IPS DF 6.9 (cell line): ENCODE measurements at regions not wholly inside any gene's neighbourhood (a gene's known extent, or its start where the extent isn't known, plus 50 kb on each side); places are given as distances from the start of the nearest gene placed in this dataset.

Source experiments
- DNase-seq: peaks from one replicate; pipeline ENCODE4 v3.0.0-alpha.2; 2013; ENCODE audit warnings: low read depth, low spot score
- H3K27ac ChIP-seq: one replicate; pipeline ENCODE4 v1.5.1; 2013; ENCODE audit warnings: low read length, control low read depth
- H3K27me3 ChIP-seq: 2 replicates; pipeline ENCODE4 v1.6.1; 2013; ENCODE audit warnings: mild to moderate bottlenecking, low read length; ENCODE audit not compliant: control insufficient read depth, insufficient read depth
- H3K36me3 ChIP-seq: 2 replicates; pipeline ENCODE4 v1.6.1; 2013; ENCODE audit warnings: low read length; ENCODE audit not compliant: control insufficient read depth, insufficient read depth
- H3K4me1 ChIP-seq: 2 replicates; pipeline ENCODE4 v1.6.1; 2013; ENCODE audit warnings: low read length; ENCODE audit not compliant: control insufficient read depth, insufficient read depth
- H3K4me3 ChIP-seq: 2 replicates; pipeline ENCODE4 v1.5.1; 2013; ENCODE audit warnings: mild to moderate bottlenecking, low read length
- H3K9me3 ChIP-seq: 2 replicates; pipeline ENCODE4 v1.6.1; 2013; ENCODE audit warnings: low read length, inconsistent platforms; ENCODE audit not compliant: control insufficient read depth, insufficient read depth
- WGBS: extraction: QIAGEN DNeasy Blood & Tissue Kit; methylation state at CpG from one replicate; pipeline ENCODE4 v1.1.7; 2013; ENCODE audit warnings: mixed read lengths, missing lambda C conversion rate; ENCODE audit not compliant: insufficient read length, insufficient coverage; 5-methylcytosine and 5-hydroxymethylcytosine counted together

DNA sequence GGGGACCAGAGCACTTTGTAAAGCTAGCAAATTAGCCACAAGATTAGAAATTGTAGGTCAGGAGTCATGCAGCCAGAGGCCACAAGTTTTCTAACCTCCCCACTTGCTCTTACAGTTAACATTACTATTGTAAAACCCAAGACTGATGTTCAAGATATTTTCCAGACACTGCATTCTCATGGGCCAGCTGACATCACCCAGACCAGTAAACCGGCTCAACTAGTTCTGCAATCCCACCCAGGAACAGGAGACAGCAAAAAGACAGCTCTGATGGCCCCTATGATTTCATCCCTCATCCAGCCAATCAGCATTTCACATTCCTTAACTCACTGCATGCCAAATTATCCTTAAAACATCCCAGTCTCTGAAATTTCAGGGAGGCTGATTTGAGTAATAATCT is 178.5 kb downstream of the PRR20E start:
- Histone ChIP-seq H3K27ac (no peak overlapping the region), H3K9me3 (no peaks in the 10 kb centered on the region), H3K36me3 (no peaks in the 10 kb centered on the region), H3K4me3 (no peak overlapping the region), H3K4me1 (no peaks in the 10 kb centered on the region), H3K27me3 (no peaks in the 10 kb centered on the region)
- WGBS: no CpG with 5 or more reads among the region's 1 CpG
- no peak for DNase-seq

DNA sequence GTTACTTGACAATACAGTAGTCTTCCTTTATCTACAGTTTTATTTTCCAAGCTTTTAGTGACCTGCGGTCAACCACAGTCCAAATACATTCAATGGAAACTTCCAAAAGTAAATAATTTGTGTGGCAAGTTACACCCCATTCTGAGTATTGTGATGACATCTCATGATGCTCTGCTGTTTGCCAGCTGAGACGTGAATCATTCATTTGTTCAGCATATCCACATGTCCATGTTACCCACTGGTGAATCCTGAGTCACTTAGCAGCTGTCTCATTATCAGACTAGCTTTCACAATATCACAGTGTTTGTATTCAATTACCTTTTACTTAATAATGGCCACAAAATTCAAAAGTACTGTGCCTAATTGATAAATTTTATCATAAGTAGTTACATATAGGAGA is 179.8 kb downstream of the PRR20E start:
- no peak for DNase-seq
- H3K27ac ChIP-seq: no peak overlapping the region
- H3K27me3 ChIP-seq: no peaks in the 10 kb centered on the region
- H3K36me3 ChIP-seq: no peaks in the 10 kb centered on the region
- no peaks in the 10 kb centered on the region for H3K4me1 ChIP-seq
- H3K4me3 ChIP-seq: no peak overlapping the region
- no peaks in the 10 kb centered on the region for H3K9me3 ChIP-seq
- WGBS: no CpG with 5 or more reads among the region's 2 CpGs

DNA sequence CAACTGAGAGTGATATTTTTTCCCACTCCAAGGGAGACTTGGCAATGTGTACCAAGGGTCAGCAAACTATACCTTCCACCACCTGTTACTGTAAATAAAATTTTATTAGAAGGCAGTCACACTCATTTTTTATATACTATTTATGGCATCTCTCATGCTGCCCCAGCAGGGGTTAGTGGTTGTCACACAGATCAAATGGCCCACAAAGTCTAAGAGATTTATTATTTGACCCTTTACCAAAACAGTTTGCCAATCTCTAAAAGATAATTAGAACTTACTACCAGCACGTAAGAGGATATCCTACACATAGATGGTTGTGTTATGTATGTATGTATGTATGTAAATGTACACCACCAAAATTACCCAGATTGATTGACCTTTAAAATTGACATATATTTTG is 185.1 kb downstream of the PRR20E start:
- no peaks in the 10 kb centered on the region for H3K4me1 ChIP-seq
- no CpG with 5 or more reads among the region's 1 CpG for WGBS
- H3K27me3 ChIP-seq: no peaks in the 10 kb centered on the region
- H3K4me3 ChIP-seq: no peak overlapping the region
- no peaks in the 10 kb centered on the region for H3K9me3 ChIP-seq
- no peaks in the 10 kb centered on the region for H3K36me3 ChIP-seq
- no peak overlapping the region for H3K27ac ChIP-seq
- no peak for DNase-seq

GRCh38 chr13:57353831-57354230 is 186.8 kb downstream of the PRR20E start:
- Histone ChIP-seq H3K4me3 (no peak overlapping the region), H3K9me3 (no peaks in the 10 kb centered on the region), H3K4me1 (no peaks in the 10 kb centered on the region), H3K36me3 (no peaks in the 10 kb centered on the region), H3K27ac (no peak overlapping the region), H3K27me3 (no peaks in the 10 kb centered on the region)
- DNase-seq: no peak
- no CpG with 5 or more reads among the region's 3 CpGs for WGBS

- H3K27ac ChIP-seq: no peak overlapping the region
- WGBS: no CpG with 5 or more reads among the region's 2 CpGs
These were observed 208.9 kb downstream of the PRR20E start for GRCh38 chr13:57375876-57376275.

DNA sequence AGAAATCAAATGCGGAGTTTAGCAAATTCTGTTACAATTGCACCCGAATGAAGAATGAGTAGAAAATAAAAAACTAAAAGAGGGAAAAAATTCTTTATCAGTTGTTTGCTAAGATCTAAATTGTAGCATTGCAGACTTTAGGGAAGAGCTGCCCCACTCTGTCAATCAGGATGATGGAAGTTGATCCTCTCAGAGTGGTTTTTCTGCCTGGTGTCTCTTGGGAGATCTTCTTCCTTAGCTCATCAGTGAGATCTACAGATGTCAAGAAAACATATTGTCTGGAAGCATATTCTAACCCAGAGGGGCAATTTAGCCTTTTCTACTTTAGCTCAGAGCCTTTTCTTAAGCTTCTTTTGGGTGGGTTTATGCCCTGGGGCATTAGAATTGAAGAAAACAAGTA is 223.2 kb upstream of the PCDH17 start:
- H3K4me3 ChIP-seq: no peak overlapping the region
- no peaks in the 10 kb centered on the region for H3K27me3 ChIP-seq
- no CpG with 5 or more reads among the region's 2 CpGs for WGBS
- DNase-seq: no peak
- no peak overlapping the region for H3K27ac ChIP-seq
- no peaks in the 10 kb centered on the region for H3K9me3 ChIP-seq
- no peaks in the 10 kb centered on the region for H3K4me1 ChIP-seq
- no peaks in the 10 kb centered on the region for H3K36me3 ChIP-seq

More at GRCh38 chr13:57375876-57376275, 208.9 kb downstream of the PRR20E start:
- no peaks in the 10 kb centered on the region for H3K36me3 ChIP-seq
- no peaks in the 10 kb centered on the region for H3K9me3 ChIP-seq
- no peak for DNase-seq
- no peaks in the 10 kb centered on the region for H3K4me1 ChIP-seq
- H3K27me3 ChIP-seq: no peaks in the 10 kb centered on the region
- no peak overlapping the region for H3K4me3 ChIP-seq

DNA sequence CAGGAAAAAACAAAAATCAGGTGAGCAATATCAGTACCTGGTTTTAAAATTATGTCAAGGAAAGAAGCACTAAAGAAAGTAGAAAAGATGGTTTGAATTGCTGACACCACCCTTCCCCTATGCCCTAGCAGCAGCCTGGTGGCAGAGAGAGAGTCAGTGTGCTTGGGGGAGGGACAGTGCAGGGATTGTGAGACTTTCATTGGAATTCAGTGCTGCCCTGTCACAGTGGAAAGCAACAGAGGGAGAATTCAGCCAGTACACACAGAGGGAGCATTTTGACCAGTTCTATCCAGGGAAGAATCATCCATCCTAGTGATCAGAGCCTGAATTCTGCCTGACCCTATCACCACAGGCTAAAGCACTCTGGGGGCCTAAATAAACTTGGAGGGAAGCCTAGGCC is 222.4 kb upstream of the PCDH17 start:
- Histone ChIP-seq H3K9me3 (no peaks in the 10 kb centered on the region), H3K36me3 (no peaks in the 10 kb centered on the region), H3K4me3 (no peak overlapping the region), H3K4me1 (no peaks in the 10 kb centered on the region), H3K27ac (no peak overlapping the region), H3K27me3 (no peaks in the 10 kb centered on the region)
- DNase-seq: peak; percentile 9

DNA sequence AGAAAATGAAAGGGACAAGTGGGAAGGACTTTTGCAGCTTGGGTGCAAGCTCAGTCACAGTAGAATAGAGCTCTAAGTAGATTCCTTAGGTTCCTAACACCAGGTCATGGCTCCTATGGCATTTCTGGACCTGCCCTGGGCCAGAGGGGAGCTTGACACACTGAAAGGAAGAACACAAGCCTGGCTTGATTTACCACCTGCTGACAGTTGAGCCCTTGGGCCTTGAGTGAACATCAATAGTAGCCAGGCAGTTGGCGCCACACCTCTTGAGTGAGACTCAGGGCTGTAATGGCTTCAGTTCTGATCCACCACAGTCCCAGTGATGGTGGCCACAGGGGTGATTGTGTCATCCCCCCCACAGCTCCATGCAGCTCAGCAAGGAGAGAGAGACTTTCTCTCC is 221.9 kb upstream of the PCDH17 start:
- Histone ChIP-seq H3K27ac (no peak overlapping the region), H3K4me3 (no peak overlapping the region), H3K4me1 (no peaks in the 10 kb centered on the region), H3K36me3 (no peaks in the 10 kb centered on the region), H3K27me3 (no peaks in the 10 kb centered on the region), H3K9me3 (no peaks in the 10 kb centered on the region)
- no peak for DNase-seq
- no CpG with 5 or more reads among the region's 1 CpG for WGBS

- no peaks in the 10 kb centered on the region for H3K9me3 ChIP-seq
- no peaks in the 10 kb centered on the region for H3K27me3 ChIP-seq
- no peaks in the 10 kb centered on the region for H3K36me3 ChIP-seq
- WGBS: no CpG with 5 or more reads among the region's 6 CpGs
- no peak overlapping the region for H3K4me3 ChIP-seq
- DNase-seq: no peak
- no peaks in the 10 kb centered on the region for H3K4me1 ChIP-seq
- H3K27ac ChIP-seq: no peak overlapping the region
These were observed 213.4 kb upstream of the PCDH17 start for GRCh38 chr13:57418067-57418677.

DNA sequence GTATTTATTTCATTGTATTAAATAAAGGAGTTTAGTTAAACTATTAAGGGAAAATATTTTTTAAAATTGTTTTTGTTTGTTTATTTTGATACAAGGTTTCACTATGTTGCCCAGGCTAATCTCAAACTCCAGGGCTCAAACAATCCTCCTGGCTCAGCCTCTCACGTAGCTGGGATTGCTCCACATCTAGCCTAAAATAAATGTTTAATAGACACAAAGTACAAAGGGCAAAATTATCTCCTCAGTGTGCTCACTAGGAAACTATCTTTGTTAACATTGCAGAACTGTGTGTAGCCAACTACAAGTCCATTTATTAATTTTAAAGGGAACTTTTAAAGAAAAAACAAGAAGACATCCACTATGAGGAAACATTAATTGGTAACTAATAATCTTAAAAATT is 207.2 kb upstream of the PCDH17 start:
- no peaks in the 10 kb centered on the region for H3K27me3 ChIP-seq
- DNase-seq: no peak
- WGBS: no CpG with 5 or more reads among the region's 1 CpG
- no peak overlapping the region for H3K4me3 ChIP-seq
- no peaks in the 10 kb centered on the region for H3K4me1 ChIP-seq
- H3K27ac ChIP-seq: no peak overlapping the region
- H3K9me3 ChIP-seq: no peaks in the 10 kb centered on the region
- H3K36me3 ChIP-seq: no peaks in the 10 kb centered on the region

GRCh38 chr13:57425531-57425930 is 206.0 kb upstream of the PCDH17 start:
- Histone ChIP-seq H3K36me3 (no peaks in the 10 kb centered on the region), H3K27me3 (no peaks in the 10 kb centered on the region), H3K27ac (no peak overlapping the region), H3K4me1 (no peaks in the 10 kb centered on the region), H3K9me3 (no peaks in the 10 kb centered on the region; the same call in 1 of the 2 replicates), H3K4me3 (no peak overlapping the region)
- WGBS: no CpG with 5 or more reads among the region's 3 CpGs
- DNase-seq: no peak
